H9 (cell line): ENCODE measurements at regions not wholly inside any gene's neighbourhood (a gene's known extent, or its start where the extent isn't known, plus 50 kb on each side); places are given as distances from the start of the nearest gene placed in this dataset.

Experiments used
- DNase-seq: peaks from one replicate; pipeline ENCODE4 v3.0.0-alpha.2; 2017
- H2AFZ ChIP-seq: one replicate; pipeline ENCODE4 v1.6.1; 2013; ENCODE audit warnings: mild to moderate bottlenecking, low read length, control low read depth, moderate library complexity
- H2AK5ac ChIP-seq: 2 replicates; pipeline ENCODE4 v1.6.1; 2013; ENCODE audit warnings: low read length, control low read depth, mixed read lengths; ENCODE audit not compliant: insufficient read length
- H2BK120ac ChIP-seq: one replicate; pipeline ENCODE4 v1.6.1; 2013; ENCODE audit warnings: low read depth, mild to moderate bottlenecking, low read length, control low read depth, inconsistent platforms; ENCODE audit not compliant: poor library complexity, severe bottlenecking
- H2BK12ac ChIP-seq: 2 replicates; pipeline ENCODE4 v1.6.1; 2013; ENCODE audit warnings: low read length, control low read depth, mixed read lengths, low read depth; ENCODE audit not compliant: insufficient read length
- H2BK15ac ChIP-seq: 2 replicates; pipeline ENCODE4 v1.6.1; 2013; ENCODE audit warnings: low read depth, low read length, control low read depth
- H2BK20ac ChIP-seq: one replicate; pipeline ENCODE4 v1.6.1; 2013; ENCODE audit warnings: low read depth, mild to moderate bottlenecking, low read length, control low read depth, inconsistent platforms; ENCODE audit not compliant: poor library complexity, severe bottlenecking
- H2BK5ac ChIP-seq: 2 replicates; pipeline ENCODE4 v1.6.1; 2013; ENCODE audit warnings: low read length, control low read depth, mixed read lengths; ENCODE audit not compliant: insufficient read length
- H3K14ac ChIP-seq: 2 replicates; pipeline ENCODE4 v1.6.1; 2013; ENCODE audit warnings: low read length, control low read depth; ENCODE audit not compliant: insufficient read depth
- H3K18ac ChIP-seq: 2 replicates; pipeline ENCODE4 v1.6.1; 2013; ENCODE audit warnings: low read depth, mild to moderate bottlenecking, mixed read lengths, low read length, control low read depth; ENCODE audit not compliant: insufficient read length
- H3K23ac ChIP-seq: 2 replicates; pipeline ENCODE4 v1.6.1; 2013; ENCODE audit warnings: low read length, control low read depth, mixed read lengths, low read depth; ENCODE audit not compliant: insufficient read length
- H3K23me2 ChIP-seq: 2 replicates; pipeline ENCODE4 v1.6.1; 2013; ENCODE audit warnings: low read depth, mild to moderate bottlenecking, mixed read lengths, low read length, control low read depth; ENCODE audit not compliant: insufficient read length, poor library complexity, severe bottlenecking
- H3K27ac ChIP-seq: 2 replicates; pipeline ENCODE4 v1.5.1; 2013; ENCODE audit warnings: low read length, control low read depth, mixed read lengths, low read depth; ENCODE audit not compliant: insufficient read length
- H3K27me3 ChIP-seq: 2 replicates; pipeline ENCODE4 v1.6.1; 2013; ENCODE audit warnings: low read length, control low read depth, inconsistent platforms; ENCODE audit not compliant: insufficient read depth
- H3K4ac ChIP-seq: 2 replicates; pipeline ENCODE4 v1.6.1; 2013; ENCODE audit warnings: low read depth, mild to moderate bottlenecking, control low read depth, inconsistent platforms, low read length, moderate library complexity
- H3K4me1 ChIP-seq: 2 replicates; pipeline ENCODE4 v1.6.1; 2013; ENCODE audit warnings: low read length, control low read depth, inconsistent platforms; ENCODE audit not compliant: insufficient read depth
- H3K4me2 ChIP-seq: 2 replicates; pipeline ENCODE4 v1.6.1; 2013; ENCODE audit warnings: low read length, control low read depth, mixed read lengths; ENCODE audit not compliant: insufficient read length, insufficient read depth
- H3K56ac ChIP-seq: 2 replicates; pipeline ENCODE4 v1.6.1; 2013; ENCODE audit warnings: low read depth, mild to moderate bottlenecking, mixed read lengths, low read length, control low read depth; ENCODE audit not compliant: insufficient read length
- H3K79me1 ChIP-seq: 2 replicates; pipeline ENCODE4 v1.6.1; 2013; ENCODE audit warnings: low read depth, mild to moderate bottlenecking, moderate library complexity, low read length, control low read depth, inconsistent platforms; ENCODE audit not compliant: insufficient read depth, poor library complexity, severe bottlenecking
- H3K79me2 ChIP-seq: 2 replicates; pipeline ENCODE4 v1.6.1; 2013; ENCODE audit warnings: low read length, control low read depth, inconsistent platforms; ENCODE audit not compliant: insufficient read depth
- H3K9ac ChIP-seq: 2 replicates; pipeline ENCODE4 v1.6.1; 2013; ENCODE audit warnings: low read length, control low read depth, mixed read lengths; ENCODE audit not compliant: insufficient read length; ENCODE audit errors: extremely low read depth
- H3K9me3 ChIP-seq: one replicate; pipeline ENCODE4 v1.6.1; 2013; ENCODE audit warnings: low read depth, low read length, inconsistent platforms; ENCODE audit not compliant: control insufficient read depth
- H3T11ph ChIP-seq: one replicate; pipeline ENCODE4 v1.6.1; 2013; ENCODE audit warnings: mild to moderate bottlenecking, low read length, control low read depth, inconsistent platforms
- H4K20me1 ChIP-seq: one replicate; pipeline ENCODE4 v1.6.1; 2013; ENCODE audit not compliant: control insufficient read depth, insufficient read length, insufficient read depth
- H4K5ac ChIP-seq: 2 replicates; pipeline ENCODE4 v1.6.1; 2013; ENCODE audit warnings: low read depth, mild to moderate bottlenecking, mixed read lengths, low read length, control low read depth; ENCODE audit not compliant: insufficient read length
- H4K8ac ChIP-seq: replicated peaks from 2 replicates; pipeline ENCODE4 v1.6.1; 2013; ENCODE audit warnings: low read length, control low read depth, mixed read lengths, low read depth; ENCODE audit not compliant: insufficient read length
- H4K91ac ChIP-seq: 2 replicates; pipeline ENCODE4 v1.6.1; 2013; ENCODE audit warnings: low read depth, mild to moderate bottlenecking, moderate library complexity, mixed read lengths, low read length, control low read depth; ENCODE audit not compliant: insufficient read length
- H3K27ac Mint-ChIP-seq, 3 experiments: 2 replicates in 2 of 3; 3 replicates in 1 of 3; pipeline ENCODE4 v1.8.0; 2020 to 2021; ENCODE audit warnings: mixed read lengths in 3 of 3, mild to moderate bottlenecking in 1 of 3, moderate library complexity in 1 of 3
- H3K27me3 Mint-ChIP-seq: 2 replicates; pipeline ENCODE4 v1.8.0; 2021; ENCODE audit warnings: low read depth, mild to moderate bottlenecking, moderate library complexity, mixed read lengths
- H3K36me3 Mint-ChIP-seq, 3 experiments: 2 replicates in 2 of 3; 3 replicates in 1 of 3; pipeline ENCODE4 v1.8.0; 2020 to 2021; ENCODE audit warnings: low read depth in 3 of 3, mixed read lengths in 3 of 3; ENCODE audit not compliant: insufficient read depth in 1 of 3
- H3K4me1 Mint-ChIP-seq, 2 experiments: 2 replicates each; pipeline ENCODE4 v1.8.0; 2020; ENCODE audit warnings: mixed read lengths in 2 of 2
- H3K4me3 Mint-ChIP-seq, 2 experiments: 2 replicates in 1 of 2; 3 replicates in 1 of 2; pipeline ENCODE4 v1.8.0; 2020 to 2021; ENCODE audit warnings: mild to moderate bottlenecking in 2 of 2, mixed read lengths in 2 of 2, moderate library complexity in 1 of 2
- H3K9me3 Mint-ChIP-seq, 2 experiments: 2 replicates in 1 of 2; 3 replicates in 1 of 2; pipeline ENCODE4 v1.8.0; 2020; ENCODE audit warnings: mild to moderate bottlenecking in 2 of 2, mixed read lengths in 2 of 2, moderate library complexity in 1 of 2
- WGBS: extraction: QIAGEN DNeasy Blood & Tissue Kit; methylation state at CpG from one replicate; pipeline ENCODE4 v1.1.7; 2013; ENCODE audit warnings: missing lambda C conversion rate, low lambda C conversion rate, mixed read lengths; ENCODE audit not compliant: insufficient read length; ENCODE audit errors: extremely low coverage; 5-methylcytosine and 5-hydroxymethylcytosine counted together
- TF ChIP-seq, protein P1 (sequence below): fragments of 200-600 bp; sonication (generic); conservative IDR thresholded peaks from 3 replicates; pipeline ENCODE4 v1.8.0; 2021; ENCODE audit warnings: antibody characterized with exemption, mild to moderate bottlenecking

DNA sequence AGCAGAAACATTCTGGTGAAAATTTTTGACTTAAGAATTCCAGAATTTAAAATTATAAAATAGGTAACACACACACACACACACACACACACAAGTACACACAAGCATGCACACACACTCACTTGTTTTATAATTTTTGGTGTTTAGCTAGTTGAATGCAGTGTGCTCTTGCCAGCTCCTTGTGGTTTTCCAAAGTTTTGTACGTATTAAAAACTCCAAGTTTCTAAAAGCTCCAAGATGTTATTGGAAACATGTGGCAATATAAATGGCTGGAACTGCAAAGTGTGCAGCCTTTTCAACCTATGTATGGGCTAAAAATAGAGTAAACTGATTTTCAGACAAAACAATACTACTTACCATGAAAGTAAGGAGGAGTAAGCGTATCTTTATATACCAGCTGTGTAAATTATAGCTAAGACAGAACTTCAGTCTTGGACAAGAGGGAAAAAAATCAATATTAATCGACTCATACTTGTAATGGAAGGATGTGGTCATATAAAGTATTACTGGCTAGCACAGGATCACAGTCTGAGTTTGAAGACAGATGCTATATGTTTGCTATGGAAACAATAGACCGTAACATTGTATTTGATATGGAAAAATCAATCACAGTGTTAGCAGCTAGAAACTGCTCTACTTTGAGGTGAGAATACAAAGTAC is 727.1 kb upstream of the GRAMD2B start:
- H2BK5ac ChIP-seq = no peak overlapping the region
- H3K18ac ChIP-seq = no peak overlapping the region
- WGBS = no CpG with 5 or more reads among the region's 4 CpGs
- no peak overlapping the region for H3K9ac ChIP-seq
- TF ChIP-seq, protein P1, sequence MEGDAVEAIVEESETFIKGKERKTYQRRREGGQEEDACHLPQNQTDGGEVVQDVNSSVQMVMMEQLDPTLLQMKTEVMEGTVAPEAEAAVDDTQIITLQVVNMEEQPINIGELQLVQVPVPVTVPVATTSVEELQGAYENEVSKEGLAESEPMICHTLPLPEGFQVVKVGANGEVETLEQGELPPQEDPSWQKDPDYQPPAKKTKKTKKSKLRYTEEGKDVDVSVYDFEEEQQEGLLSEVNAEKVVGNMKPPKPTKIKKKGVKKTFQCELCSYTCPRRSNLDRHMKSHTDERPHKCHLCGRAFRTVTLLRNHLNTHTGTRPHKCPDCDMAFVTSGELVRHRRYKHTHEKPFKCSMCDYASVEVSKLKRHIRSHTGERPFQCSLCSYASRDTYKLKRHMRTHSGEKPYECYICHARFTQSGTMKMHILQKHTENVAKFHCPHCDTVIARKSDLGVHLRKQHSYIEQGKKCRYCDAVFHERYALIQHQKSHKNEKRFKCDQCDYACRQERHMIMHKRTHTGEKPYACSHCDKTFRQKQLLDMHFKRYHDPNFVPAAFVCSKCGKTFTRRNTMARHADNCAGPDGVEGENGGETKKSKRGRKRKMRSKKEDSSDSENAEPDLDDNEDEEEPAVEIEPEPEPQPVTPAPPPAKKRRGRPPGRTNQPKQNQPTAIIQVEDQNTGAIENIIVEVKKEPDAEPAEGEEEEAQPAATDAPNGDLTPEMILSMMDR = no peak
- no peak overlapping the region for H3K14ac ChIP-seq
- no peaks in the 10 kb centered on the region for H3K9me3 ChIP-seq
- no peak overlapping the region for H3K27ac Mint-ChIP-seq
- no peak overlapping the region for H3K27ac ChIP-seq
- no peak overlapping the region for H2BK15ac ChIP-seq
- no peaks in the 10 kb centered on the region for H3K79me1 ChIP-seq
- no peak overlapping the region for H3K23ac ChIP-seq
- no peaks in the 10 kb centered on the region for H3K27me3 ChIP-seq
- no peak overlapping the region for H3T11ph ChIP-seq
- H4K91ac ChIP-seq = no peak overlapping the region
- H3K9me3 Mint-ChIP-seq = peaks cover 19% of the 10 kb centered on the region in 2 experiments
- no peaks in the 10 kb centered on the region for H3K79me2 ChIP-seq
- H4K5ac ChIP-seq = no peak overlapping the region
- H3K36me3 Mint-ChIP-seq = peaks cover 12 to 20% (median 18%) of the 10 kb centered on the region in 3 experiments
- H2AFZ ChIP-seq = no peak overlapping the region
- no peak overlapping the region for H3K4me2 ChIP-seq
- no peak overlapping the region for H2BK120ac ChIP-seq
- no peak overlapping the region for H4K8ac ChIP-seq
- H2BK12ac ChIP-seq = no peak overlapping the region
- no peak overlapping the region for H2AK5ac ChIP-seq
- no peaks in the 10 kb centered on the region for H3K27me3 Mint-ChIP-seq
- no peak for DNase-seq
- H3K4ac ChIP-seq = no peak overlapping the region
- H3K23me2 ChIP-seq = no peaks in the 10 kb centered on the region
- H3K56ac ChIP-seq = no peak overlapping the region
- H3K4me1 Mint-ChIP-seq = peaks cover 8 to 10% of the 10 kb centered on the region in 2 experiments; a peak in 3 of 4 replicates
- H2BK20ac ChIP-seq = no peak overlapping the region
- H3K4me1 ChIP-seq = no peaks in the 10 kb centered on the region
- no peaks in the 10 kb centered on the region for H4K20me1 ChIP-seq
- no peak overlapping the region for H3K4me3 Mint-ChIP-seq
